Mucosa of descending colon (tissue), 3 donors: ENCODE measurements at regions not wholly inside any gene's neighbourhood (a gene's known extent, or its start where the extent isn't known, plus 50 kb on each side); places are given as distances from the start of the nearest gene placed in this dataset.

Experiments used
- ATAC-seq: fragments of 200-7000 bp; cut with Tn5 transposase; one replicate; pipeline ENCODE4 v1.9.1; 2020; ENCODE audit warnings: mild to moderate bottlenecking, moderate library complexity
- DNase-seq, 3 donors: peaks; one replicate each; pipeline ENCODE4 v3.0.0-alpha.2; 2020
- H3K36me3 ChIP-seq: fragments of 200-600 bp; one replicate; pipeline ENCODE4 v1.8.0; 2021; ENCODE audit warnings: low read depth, mild to moderate bottlenecking
- H3K4me1 ChIP-seq: fragments of 200-600 bp; one replicate; pipeline ENCODE4 v1.8.0; 2021; ENCODE audit warnings: low read depth, mild to moderate bottlenecking
- H3K4me3 ChIP-seq: fragments of 200-600 bp; one replicate; pipeline ENCODE4 v1.8.0; 2021; ENCODE audit warnings: mild to moderate bottlenecking
- H3K9me3 ChIP-seq: fragments of 200-600 bp; one replicate; pipeline ENCODE4 v1.8.0; 2021; ENCODE audit warnings: mild to moderate bottlenecking
- CTCF ChIP-seq: fragments of 200-600 bp; IDR thresholded peaks from one replicate; pipeline ENCODE4 v1.8.0; 2022; ENCODE audit warnings: antibody characterized with exemption, mild to moderate bottlenecking
- intact Hi-C, 2 donors: fragments of 100-400 bp; cut with DNase I in 1 of 2; cut with micrococcal nuclease in 1 of 2; formaldehyde crosslinking; loops; one replicate each; pipeline versions ENCODE4 v1.11.0 to v1.11.1; 2022; cut with DNase I, micrococcal nuclease
- donor health status: DM: no; HTN: no; CAD: no; lungs with moderate emphysema.
- donor health status: DM: no; HTN: no; CAD: no.
- donor health status: DM: no; HTN: yes; CAD: no.

DNA sequence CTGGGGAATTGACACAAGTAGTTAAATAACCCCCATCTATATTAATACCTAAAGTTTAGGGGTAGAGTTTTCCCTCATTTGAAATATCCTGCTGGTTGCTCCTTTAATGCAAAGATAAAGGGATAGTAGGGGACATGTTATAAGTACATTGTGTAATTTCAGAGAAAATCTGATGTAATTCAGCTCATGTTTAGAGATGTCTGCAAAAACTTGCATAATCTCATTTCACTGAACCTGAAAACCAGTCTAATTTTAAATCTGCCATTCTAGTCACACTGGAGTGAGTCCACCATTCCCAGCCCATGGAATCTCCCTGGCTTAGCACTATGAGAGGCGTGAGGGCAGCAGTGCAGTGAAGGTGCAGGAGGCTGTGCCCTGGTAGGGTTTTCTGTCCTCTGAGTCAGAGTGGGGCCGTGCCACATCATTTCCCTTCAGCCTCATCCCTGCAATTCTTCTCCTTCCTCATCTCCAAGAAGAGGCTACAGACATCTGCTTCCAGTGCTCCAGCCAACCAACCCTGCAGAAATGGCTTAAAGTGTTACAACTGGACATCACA, 246.3 kb upstream of the UMPS start:
- Histone ChIP-seq H3K36me3 (no peaks in the 10 kb centered on the region), H3K9me3 (no peaks in the 10 kb centered on the region), H3K4me1 (no peaks in the 10 kb centered on the region), H3K4me3 (no peak overlapping the region)
- intact Hi-C loops = no loop called here
- TF ChIP-seq CTCF = no peak
- no peak for ATAC-seq
- no peak for DNase-seq

GRCh38 chr3:124486324-124486723, 243.9 kb upstream of the UMPS start:
- Histone ChIP-seq H3K9me3 (no peaks in the 10 kb centered on the region), H3K4me1 (peaks cover 6% of the 10 kb centered on the region), H3K4me3 (no peak overlapping the region), H3K36me3 (no peaks in the 10 kb centered on the region)
- intact Hi-C loops = no loop called here
- ATAC-seq = no peak
- DNase-seq = no peak
- no peak for TF ChIP-seq CTCF

- peaks cover 6% of the 10 kb centered on the region for H3K4me1 ChIP-seq
- intact Hi-C loops = no loop called here
- TF ChIP-seq CTCF = no peak
- no peak overlapping the region for H3K4me3 ChIP-seq
- DNase-seq (peak in 1 of 3 donors; percentile 28), ATAC-seq (peak; percentile 34)
- H3K9me3 ChIP-seq = no peaks in the 10 kb centered on the region
- no peaks in the 10 kb centered on the region for H3K36me3 ChIP-seq
Observed at GRCh38 chr3:124489506-124489905, 240.7 kb upstream of the UMPS start.

GRCh38 chr3:124491098-124491497, 239.2 kb upstream of the UMPS start:
- DNase-seq = peak; percentile 58 to 71 (median 63)
- no peak for TF ChIP-seq CTCF
- Histone ChIP-seq H3K36me3 (no peaks in the 10 kb centered on the region), H3K9me3 (no peaks in the 10 kb centered on the region), H3K4me3 (no peak overlapping the region), H3K4me1 (peaks cover 6% of the 10 kb centered on the region)
- intact Hi-C loops = no loop called here
- peak; percentile 86 for ATAC-seq

DNA sequence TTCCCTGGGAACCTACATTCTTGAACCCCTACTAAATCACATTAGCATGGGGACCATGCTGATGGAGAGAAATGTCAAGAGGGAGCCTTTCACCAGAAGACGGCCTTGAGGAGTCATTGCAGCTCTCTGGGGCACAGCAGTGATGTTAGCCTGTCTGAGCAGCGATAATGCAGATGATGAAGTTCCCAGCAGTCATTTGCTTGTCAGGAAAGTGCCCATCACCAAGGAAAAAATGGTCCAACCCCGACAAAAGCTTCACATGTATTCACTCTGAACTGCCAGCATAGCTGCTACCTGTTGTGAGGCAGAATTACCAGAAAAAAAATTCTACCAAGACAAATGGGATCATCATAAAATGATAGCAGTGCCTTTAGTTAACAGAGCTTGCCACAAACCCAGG, 238.4 kb upstream of the UMPS start:
- no peak for TF ChIP-seq CTCF
- ATAC-seq = no peak
- H3K4me1 ChIP-seq = peaks cover 6% of the 10 kb centered on the region
- no peak for DNase-seq
- H3K36me3 ChIP-seq = no peaks in the 10 kb centered on the region
- intact Hi-C loops = no loop called here
- no peaks in the 10 kb centered on the region for H3K9me3 ChIP-seq
- no peak overlapping the region for H3K4me3 ChIP-seq

- intact Hi-C loops = no loop called here
- Histone ChIP-seq H3K4me1 (peaks cover 6% of the 10 kb centered on the region), H3K9me3 (no peaks in the 10 kb centered on the region), H3K4me3 (no peak overlapping the region), H3K36me3 (no peaks in the 10 kb centered on the region)
- TF ChIP-seq CTCF = peak; percentile 34
- ATAC-seq (peak; percentile 90), DNase-seq (peak; percentile 60 to 85 (median 85))
Observed at GRCh38 chr3:124492824-124493223, 237.4 kb upstream of the UMPS start.
